ENCODE measurements at regions not wholly inside any gene's neighbourhood (a gene's known extent, or its start where the extent isn't known, plus 50 kb on each side); places are given as distances from the start of the nearest gene placed in this dataset.

DNA sequence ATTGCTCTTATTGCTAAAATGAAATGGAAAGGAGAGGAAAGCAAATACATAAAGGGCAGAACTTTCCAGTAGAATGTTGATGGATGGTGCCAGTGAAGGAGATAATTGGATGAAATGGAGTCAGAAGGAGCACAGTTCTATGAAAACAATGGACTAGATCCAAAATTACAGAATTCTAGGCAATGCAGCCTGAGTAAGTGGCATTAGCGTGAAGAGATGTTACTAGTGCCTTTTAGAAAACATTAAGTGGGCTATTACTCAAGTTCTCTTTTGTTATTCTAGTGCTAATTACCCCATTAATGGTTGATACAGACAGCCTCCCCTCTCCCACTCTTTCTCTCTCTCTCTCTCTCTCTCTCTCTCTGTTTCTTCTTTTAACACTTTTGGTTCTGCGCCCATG, 209.5 kb upstream of the RGS17 start:
- TF ChIP-seq SUZ12 (IDR thresholded peaks at IDR 0.05; ENCODE audit: low read length): no peak
- TF ChIP-seq, protein P1, sequence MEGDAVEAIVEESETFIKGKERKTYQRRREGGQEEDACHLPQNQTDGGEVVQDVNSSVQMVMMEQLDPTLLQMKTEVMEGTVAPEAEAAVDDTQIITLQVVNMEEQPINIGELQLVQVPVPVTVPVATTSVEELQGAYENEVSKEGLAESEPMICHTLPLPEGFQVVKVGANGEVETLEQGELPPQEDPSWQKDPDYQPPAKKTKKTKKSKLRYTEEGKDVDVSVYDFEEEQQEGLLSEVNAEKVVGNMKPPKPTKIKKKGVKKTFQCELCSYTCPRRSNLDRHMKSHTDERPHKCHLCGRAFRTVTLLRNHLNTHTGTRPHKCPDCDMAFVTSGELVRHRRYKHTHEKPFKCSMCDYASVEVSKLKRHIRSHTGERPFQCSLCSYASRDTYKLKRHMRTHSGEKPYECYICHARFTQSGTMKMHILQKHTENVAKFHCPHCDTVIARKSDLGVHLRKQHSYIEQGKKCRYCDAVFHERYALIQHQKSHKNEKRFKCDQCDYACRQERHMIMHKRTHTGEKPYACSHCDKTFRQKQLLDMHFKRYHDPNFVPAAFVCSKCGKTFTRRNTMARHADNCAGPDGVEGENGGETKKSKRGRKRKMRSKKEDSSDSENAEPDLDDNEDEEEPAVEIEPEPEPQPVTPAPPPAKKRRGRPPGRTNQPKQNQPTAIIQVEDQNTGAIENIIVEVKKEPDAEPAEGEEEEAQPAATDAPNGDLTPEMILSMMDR (IDR thresholded peaks at IDR 0.05; ENCODE audit: control extremely low read depth in 1 of 3, insufficient read depth in 1 of 3, low read depth in 1 of 3, low read length in 3 of 3): no peak
